ENCODE measurements at regions not wholly inside any gene's neighbourhood (a gene's known extent, or its start where the extent isn't known, plus 50 kb on each side); places are given as distances from the start of the nearest gene placed in this dataset.

DNA sequence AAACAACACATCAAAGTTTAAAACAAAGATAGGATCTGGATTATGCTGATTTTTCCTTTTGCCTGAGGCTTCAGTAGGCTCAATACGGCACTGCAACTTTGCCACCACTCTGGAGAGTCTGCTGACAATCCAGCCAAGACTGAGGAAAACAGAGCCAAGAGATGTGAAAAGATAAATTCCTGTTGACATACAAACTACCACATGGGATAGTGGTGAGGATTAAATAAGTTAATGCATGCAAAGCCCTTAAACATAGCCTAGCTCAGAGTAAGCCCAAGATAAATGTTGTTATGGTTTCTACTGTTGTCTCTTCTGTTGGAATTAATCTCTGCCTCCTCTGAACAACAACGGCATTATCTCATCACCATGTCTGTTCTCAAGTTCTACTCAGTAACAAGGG is 245.9 kb upstream of the LMCD1 start:
- Histone ChIP-seq H2AFZ (ENCODE audit: low read depth) (no peak overlapping the region), H3K4me2 (no peak overlapping the region), H3K9ac (no peak overlapping the region), H3K27ac (no peak overlapping the region), H4K20me1 (ENCODE audit: insufficient read depth) (no peaks in the 10 kb centered on the region), H3K27me3 (ENCODE audit: insufficient read depth, low read depth) (no peaks in the 10 kb centered on the region), H3K4me1 (ENCODE audit: low read depth, poor library complexity, severe bottlenecking) (no peaks in the 10 kb centered on the region), H3K36me3 (ENCODE audit: insufficient read depth) (no peaks in the 10 kb centered on the region), H3K79me2 (ENCODE audit: insufficient read depth, low read depth) (no peaks in the 10 kb centered on the region), H3K4me3 (IDR thresholded peaks at IDR 0.05; ENCODE audit: insufficient read depth, low read depth, low read length) (no peak overlapping the region)
- TF ChIP-seq CTCF (conservative IDR thresholded peaks at IDR 0.05; ENCODE audit: low read depth, low read length): no peak

DNA sequence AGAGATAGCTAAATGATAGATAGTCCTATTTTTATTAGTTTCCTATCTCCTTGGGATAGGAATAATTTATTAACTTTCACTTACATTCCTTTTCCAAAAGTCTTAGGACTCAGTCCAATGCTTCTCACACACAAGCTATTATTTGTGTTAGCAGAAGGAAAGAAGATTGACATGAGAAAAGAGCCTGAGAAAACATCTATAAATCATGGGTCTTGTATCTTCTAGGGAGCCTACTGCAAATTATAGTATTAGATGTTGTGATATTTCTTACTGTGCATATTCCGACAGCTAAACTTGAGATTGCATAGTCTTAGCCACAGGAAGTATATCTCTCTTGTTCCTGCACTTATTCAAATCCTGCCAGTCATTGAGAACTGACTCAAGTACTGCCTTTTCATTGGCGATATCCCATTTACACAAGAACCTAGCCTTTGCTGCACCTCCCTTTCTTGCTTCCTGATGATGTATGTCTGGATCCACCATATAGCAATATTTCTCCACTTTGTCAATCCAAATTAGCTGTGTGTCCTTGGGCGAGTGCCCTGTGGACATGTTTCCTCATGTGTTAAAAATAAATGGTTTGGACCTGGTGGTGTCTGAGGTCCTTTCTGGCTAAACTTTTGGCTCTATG is 245.1 kb upstream of the LMCD1 start:
- Histone ChIP-seq H3K79me2 (ENCODE audit: insufficient read depth, low read depth) (no peaks in the 10 kb centered on the region), H3K27me3 (ENCODE audit: insufficient read depth, low read depth) (no peaks in the 10 kb centered on the region), H2AFZ (ENCODE audit: low read depth) (no peak overlapping the region), H3K4me3 (IDR thresholded peaks at IDR 0.05; ENCODE audit: insufficient read depth, low read depth, low read length) (no peak overlapping the region), H3K4me1 (ENCODE audit: low read depth, poor library complexity, severe bottlenecking) (no peaks in the 10 kb centered on the region), H3K4me2 (no peak overlapping the region), H3K36me3 (ENCODE audit: insufficient read depth) (no peaks in the 10 kb centered on the region), H3K9ac (no peak overlapping the region), H3K27ac (no peak overlapping the region), H4K20me1 (ENCODE audit: insufficient read depth) (no peaks in the 10 kb centered on the region)
- TF ChIP-seq CTCF (conservative IDR thresholded peaks at IDR 0.05; ENCODE audit: low read depth, low read length): no peak

DNA sequence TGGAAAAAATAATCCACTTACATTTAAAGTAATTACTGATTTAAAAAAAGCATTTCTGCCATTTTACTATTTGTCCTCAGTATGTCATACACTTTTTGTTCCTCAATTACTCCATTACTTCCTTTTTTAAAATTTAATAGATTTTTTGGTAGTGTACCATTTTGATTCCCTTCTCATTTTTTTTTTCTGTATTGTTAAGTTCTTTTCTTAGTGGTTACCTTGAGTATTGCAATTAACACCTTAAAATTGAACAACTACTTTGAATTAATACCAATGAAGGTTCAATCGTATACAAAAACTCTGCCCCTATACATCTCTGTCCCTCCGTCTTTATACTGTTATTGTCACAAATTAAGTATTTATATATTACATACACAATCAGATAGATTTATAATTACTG is 240.6 kb upstream of the LMCD1 start:
- Histone ChIP-seq H3K4me2 (no peak overlapping the region), H3K9ac (no peak overlapping the region), H4K20me1 (ENCODE audit: insufficient read depth) (no peaks in the 10 kb centered on the region), H3K36me3 (ENCODE audit: insufficient read depth) (no peaks in the 10 kb centered on the region), H3K27me3 (ENCODE audit: insufficient read depth, low read depth) (no peaks in the 10 kb centered on the region), H3K4me1 (ENCODE audit: low read depth, poor library complexity, severe bottlenecking) (no peaks in the 10 kb centered on the region), H3K79me2 (ENCODE audit: insufficient read depth, low read depth) (no peaks in the 10 kb centered on the region), H3K4me3 (IDR thresholded peaks at IDR 0.05; ENCODE audit: insufficient read depth, low read depth, low read length) (no peak overlapping the region), H3K27ac (no peak overlapping the region), H2AFZ (ENCODE audit: low read depth) (no peak overlapping the region)
- TF ChIP-seq CTCF (conservative IDR thresholded peaks at IDR 0.05; ENCODE audit: low read depth, low read length): no peak

DNA sequence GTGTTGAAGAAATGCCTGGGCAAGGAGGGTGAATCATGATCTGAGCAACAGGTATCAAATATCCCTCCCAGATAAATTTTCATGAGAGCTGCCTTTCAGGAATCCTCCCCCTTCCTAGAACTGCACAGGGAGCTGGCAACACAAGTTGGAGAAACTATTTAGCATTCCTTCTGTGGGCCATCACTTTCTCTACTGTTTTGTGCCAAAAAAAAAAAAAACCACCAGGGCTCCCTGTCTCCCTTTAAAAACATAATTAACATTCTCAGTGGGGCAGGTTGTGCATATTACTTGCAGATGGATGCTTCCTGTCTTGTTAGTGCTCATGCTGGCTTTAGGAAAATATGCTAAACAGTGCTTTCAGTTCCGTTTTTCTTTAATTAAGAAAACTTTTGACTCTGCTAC is 234.9 kb upstream of the LMCD1 start:
- no peak overlapping the region for H3K9ac ChIP-seq
- H4K20me1 ChIP-seq (ENCODE audit: insufficient read depth): no peaks in the 10 kb centered on the region
- H2AFZ ChIP-seq (ENCODE audit: low read depth): no peak overlapping the region
- TF ChIP-seq CTCF (conservative IDR thresholded peaks at IDR 0.05; ENCODE audit: low read depth, low read length): no peak
- no peaks in the 10 kb centered on the region for H3K36me3 ChIP-seq (ENCODE audit: insufficient read depth)
- no peaks in the 10 kb centered on the region for H3K27me3 ChIP-seq (ENCODE audit: insufficient read depth, low read depth)
- no peak overlapping the region for H3K4me3 ChIP-seq (IDR thresholded peaks at IDR 0.05; ENCODE audit: insufficient read depth, low read depth, low read length)
- no peaks in the 10 kb centered on the region for H3K79me2 ChIP-seq (ENCODE audit: insufficient read depth, low read depth)
- no peak overlapping the region for H3K27ac ChIP-seq
- no peaks in the 10 kb centered on the region for H3K4me1 ChIP-seq (ENCODE audit: low read depth, poor library complexity, severe bottlenecking)
- no peak overlapping the region for H3K4me2 ChIP-seq

All from KMS-11 (cell line).